Femur (tissue), 1 donor: ENCODE measurements at regions not wholly inside any gene's neighbourhood (a gene's known extent, or its start where the extent isn't known, plus 50 kb on each side); places are given as distances from the start of the nearest gene placed in this dataset.
A peak's percentile ranks its signal among the peaks of the same experiment; 100 is the strongest.
"Not testable (repeated sequence)": the region's sequence is repeated elsewhere in the genome, so short reads cannot be mapped to it uniquely, and the experiment has no call there.

Experiments used
- DNase-seq: peaks from one replicate; pipeline ENCODE4 v3.0.0-alpha.2; 2017

GRCh38 chr12:13552830-13553229, 356.3 kb downstream of the EMP1 start:
- no peak for DNase-seq

GRCh38 chr12:13547283-13547682, 350.8 kb downstream of the EMP1 start:
- no peak for DNase-seq

- no peak for DNase-seq
Observed at GRCh38 chr12:13546231-13546630, 349.7 kb downstream of the EMP1 start.

GRCh38 chr12:13539051-13539450, 342.5 kb downstream of the EMP1 start:
- DNase-seq: no peak

GRCh38 chr12:13538136-13538535, 341.6 kb downstream of the EMP1 start:
- DNase-seq: no peak

- DNase-seq: no peak
Observed at GRCh38 chr12:13537623-13538022, 341.1 kb downstream of the EMP1 start.

- DNase-seq: no peak
Observed at GRCh38 chr12:13536219-13536910, 339.8 kb downstream of the EMP1 start.

GRCh38 chr12:13534645-13535398, 338.3 kb downstream of the EMP1 start:
- DNase-seq: peak; percentile 79

- no peak for DNase-seq
Observed at GRCh38 chr12:13534242-13534641, 337.7 kb downstream of the EMP1 start.

GRCh38 chr12:13530966-13531365, 334.4 kb downstream of the EMP1 start:
- no peak for DNase-seq

- DNase-seq: not testable (repeated sequence)
Observed at GRCh38 chr12:13526185-13526921, 329.8 kb downstream of the EMP1 start.

- DNase-seq: no peak
Observed at GRCh38 chr12:13523536-13524307, 327.2 kb downstream of the EMP1 start.

- DNase-seq: not testable (repeated sequence)
Observed at GRCh38 chr12:13518034-13518433, 321.5 kb downstream of the EMP1 start.

GRCh38 chr12:13509740-13510139, 313.2 kb downstream of the EMP1 start:
- no peak for DNase-seq

- DNase-seq: no peak
Observed at GRCh38 chr12:13505636-13506035, 309.1 kb downstream of the EMP1 start.

GRCh38 chr12:13505224-13505623, 308.7 kb downstream of the EMP1 start:
- DNase-seq: no peak

GRCh38 chr12:13504736-13505135, 308.2 kb downstream of the EMP1 start:
- no peak for DNase-seq

- no peak for DNase-seq
Observed at GRCh38 chr12:13504074-13504473, 307.5 kb downstream of the EMP1 start.

- DNase-seq: no peak
Observed at GRCh38 chr12:13503094-13503835, 306.7 kb downstream of the EMP1 start.

- DNase-seq: no peak
Observed at GRCh38 chr12:13499008-13499407, 302.5 kb downstream of the EMP1 start.

- no peak for DNase-seq
Observed at GRCh38 chr12:13496111-13496510, 299.6 kb downstream of the EMP1 start.

- no peak for DNase-seq
Observed at GRCh38 chr12:13489246-13489645, 292.7 kb downstream of the EMP1 start.
